Testis (tissue), 2 donors: ENCODE measurements at regions not wholly inside any gene's neighbourhood (a gene's known extent, or its start where the extent isn't known, plus 50 kb on each side); places are given as distances from the start of the nearest gene placed in this dataset.

Source experiments
- DNase-seq: peaks from one replicate; pipeline ENCODE4 v3.0.0-alpha.2; 2019
- H3K27ac ChIP-seq, 2 donors: fragments of 200-600 bp; sonication (generic); one replicate each; pipeline ENCODE4 v1.5.1; 2019
- H3K27me3 ChIP-seq: fragments of 200-600 bp; sonication (generic); one replicate; pipeline ENCODE4 v1.5.1; 2019
- H3K36me3 ChIP-seq: fragments of 200-600 bp; sonication (generic); one replicate; pipeline ENCODE4 v1.5.1; 2017; ENCODE audit warnings: low read depth; ENCODE audit errors: missing control alignments
- H3K4me1 ChIP-seq: fragments of 200-600 bp; sonication (generic); one replicate; pipeline ENCODE4 v1.5.1; 2019
- H3K4me3 ChIP-seq, 2 donors: fragments of 200-600 bp; sonication (generic); one replicate each; pipeline ENCODE4 v1.5.1; 2017 to 2019
- H3K9me3 ChIP-seq: fragments of 200-600 bp; sonication (generic); one replicate; pipeline ENCODE4 v1.5.1; 2017
- POLR2A ChIP-seq: fragments of 450-650 bp; IDR thresholded peaks from one replicate; pipeline ENCODE4 v1.6.1; 2017; ENCODE audit warnings: antibody characterized with exemption, mild to moderate bottlenecking, moderate library complexity
- WGBS, 2 donors: methylation state at CpG; one replicate each; pipeline ENCODE4 v1.1.5; 2018; 5-methylcytosine and 5-hydroxymethylcytosine counted together
- intact Hi-C: fragments of 100-400 bp; cut with DNase I; formaldehyde crosslinking; loops from one replicate; pipeline ENCODE4 v1.15.1; 2023; ENCODE audit warnings: low total_unique reads
- TF ChIP-seq, protein P1 (sequence below), 3 experiments: fragments of 450-650 bp in 2 of 3; fragments of 200-600 bp in 1 of 3; sonication (generic) in 1 of 3; IDR thresholded peaks; one replicate each; pipeline ENCODE4 v1.5.1; 2016 to 2019; ENCODE audit warnings: antibody characterized with exemption in 3 of 3, mild to moderate bottlenecking in 2 of 3, moderate library complexity in 1 of 3

DNA sequence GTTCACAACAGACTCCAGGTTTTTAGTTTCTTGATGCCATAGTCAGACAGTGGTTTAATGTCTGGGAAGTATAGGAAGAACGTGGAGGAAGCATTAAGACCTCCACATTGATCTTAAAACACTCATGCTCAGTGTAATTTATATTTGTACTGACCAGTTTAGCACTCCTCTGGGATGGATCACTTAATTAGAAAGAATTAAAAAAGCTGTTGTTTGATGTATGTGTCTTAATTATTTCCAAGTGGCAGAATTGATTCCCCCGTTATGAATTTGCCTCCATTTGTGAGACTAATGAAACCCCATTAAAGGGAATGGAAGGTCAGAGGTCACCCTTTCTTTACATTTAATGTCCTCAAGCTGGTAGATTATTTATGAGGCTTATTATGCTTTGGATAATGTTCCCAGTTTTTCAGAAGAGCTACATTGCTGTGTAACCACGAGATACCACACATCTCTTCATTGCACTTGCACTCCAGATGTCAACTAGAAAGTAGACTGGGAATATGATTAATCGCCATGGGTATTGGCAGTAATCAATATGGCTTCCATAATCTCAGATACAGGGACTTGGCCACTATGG, 270.0 kb upstream of the JAG1 start:
- intact Hi-C loops, result no loop called here
- WGBS, 2 donors, result 72 to 81% methylated on average over 4 of the region's 4 CpGs
- no peaks in the 10 kb centered on the region for H3K27me3 ChIP-seq

DNA sequence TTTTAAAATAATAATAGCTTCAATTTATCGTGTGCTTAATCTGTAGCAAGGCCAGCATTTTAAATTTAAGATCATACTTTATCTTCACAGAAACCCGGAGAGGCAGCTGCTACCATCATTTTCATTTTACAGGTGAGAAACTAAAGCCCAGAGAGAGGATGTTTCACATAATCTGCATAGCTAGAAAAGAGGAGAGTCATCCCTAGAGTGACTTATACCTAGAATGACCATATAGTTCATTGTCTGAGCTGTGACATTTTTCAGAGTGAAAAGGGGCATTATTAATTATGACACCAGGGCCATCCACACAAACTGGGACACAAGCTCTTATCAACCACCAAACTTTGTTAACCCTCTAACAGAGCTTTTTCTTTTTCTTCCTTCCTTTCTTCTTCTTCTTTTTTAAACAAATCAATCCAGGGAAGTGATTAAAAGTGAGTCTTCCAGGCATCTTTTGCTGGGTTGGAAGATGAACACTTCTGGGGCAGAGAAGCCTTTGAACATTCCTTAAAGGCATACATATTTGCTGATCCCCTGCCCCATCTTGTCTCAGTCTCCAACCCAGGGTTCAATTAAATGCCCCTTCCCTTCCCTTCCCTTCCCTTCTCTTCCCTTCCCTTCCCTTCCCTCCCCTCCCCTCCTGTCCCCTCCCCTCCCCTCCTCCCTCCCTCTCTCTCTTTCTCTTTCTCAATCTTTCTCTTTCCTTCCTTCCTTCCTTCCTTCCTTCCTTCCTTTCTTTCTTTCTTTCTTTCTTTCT, 272.5 kb upstream of the JAG1 start:
- 40 to 47% methylated on average over 2 of the region's 2 CpGs for WGBS, 2 donors
- no peaks in the 10 kb centered on the region for H3K4me1 ChIP-seq
- intact Hi-C loops, result no loop called here
- no peak for DNase-seq
- H3K9me3 ChIP-seq, result no peaks in the 10 kb centered on the region
- H3K27ac ChIP-seq, result no peak overlapping the region
- H3K36me3 ChIP-seq, result no peaks in the 10 kb centered on the region
- no peaks in the 10 kb centered on the region for H3K27me3 ChIP-seq
- no peak overlapping the region for H3K4me3 ChIP-seq
- no peak for TF ChIP-seq POLR2A
- TF ChIP-seq, protein P1, sequence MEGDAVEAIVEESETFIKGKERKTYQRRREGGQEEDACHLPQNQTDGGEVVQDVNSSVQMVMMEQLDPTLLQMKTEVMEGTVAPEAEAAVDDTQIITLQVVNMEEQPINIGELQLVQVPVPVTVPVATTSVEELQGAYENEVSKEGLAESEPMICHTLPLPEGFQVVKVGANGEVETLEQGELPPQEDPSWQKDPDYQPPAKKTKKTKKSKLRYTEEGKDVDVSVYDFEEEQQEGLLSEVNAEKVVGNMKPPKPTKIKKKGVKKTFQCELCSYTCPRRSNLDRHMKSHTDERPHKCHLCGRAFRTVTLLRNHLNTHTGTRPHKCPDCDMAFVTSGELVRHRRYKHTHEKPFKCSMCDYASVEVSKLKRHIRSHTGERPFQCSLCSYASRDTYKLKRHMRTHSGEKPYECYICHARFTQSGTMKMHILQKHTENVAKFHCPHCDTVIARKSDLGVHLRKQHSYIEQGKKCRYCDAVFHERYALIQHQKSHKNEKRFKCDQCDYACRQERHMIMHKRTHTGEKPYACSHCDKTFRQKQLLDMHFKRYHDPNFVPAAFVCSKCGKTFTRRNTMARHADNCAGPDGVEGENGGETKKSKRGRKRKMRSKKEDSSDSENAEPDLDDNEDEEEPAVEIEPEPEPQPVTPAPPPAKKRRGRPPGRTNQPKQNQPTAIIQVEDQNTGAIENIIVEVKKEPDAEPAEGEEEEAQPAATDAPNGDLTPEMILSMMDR (IDR thresholded peaks at IDR 0.05), result no peak

More for the DNA sequence above, 270.0 kb upstream of the JAG1 start:
- H3K4me1 ChIP-seq, result no peaks in the 10 kb centered on the region
- no peak overlapping the region for H3K4me3 ChIP-seq
- H3K36me3 ChIP-seq, result no peaks in the 10 kb centered on the region
- no peaks in the 10 kb centered on the region for H3K9me3 ChIP-seq
- TF ChIP-seq, protein P1 (IDR thresholded peaks at IDR 0.05), result no peak
- TF ChIP-seq POLR2A, result no peak
- no peak for DNase-seq
- no peak overlapping the region for H3K27ac ChIP-seq

- no peak overlapping the region for H3K27ac ChIP-seq
- H3K36me3 ChIP-seq, result no peaks in the 10 kb centered on the region
- no peaks in the 10 kb centered on the region for H3K4me1 ChIP-seq
- no peak overlapping the region for H3K4me3 ChIP-seq
- H3K27me3 ChIP-seq, result no peaks in the 10 kb centered on the region
- H3K9me3 ChIP-seq, result no peaks in the 10 kb centered on the region
- TF ChIP-seq, protein P1 (IDR thresholded peaks at IDR 0.05), result no peak
- no peak for TF ChIP-seq POLR2A
- intact Hi-C loops, result no loop called here
- no peak for DNase-seq
Measured at GRCh38 chr20:10947726-10948125, 273.9 kb upstream of the JAG1 start.

- no peaks in the 10 kb centered on the region for H3K27me3 ChIP-seq
- H3K36me3 ChIP-seq, result no peaks in the 10 kb centered on the region
- TF ChIP-seq, protein P1 (IDR thresholded peaks at IDR 0.05), result no peak
- TF ChIP-seq POLR2A, result no peak
- no peak overlapping the region for H3K4me3 ChIP-seq
- H3K27ac ChIP-seq, result no peak overlapping the region
- DNase-seq, result no peak
- intact Hi-C loops, result no loop called here
- no peaks in the 10 kb centered on the region for H3K4me1 ChIP-seq
- 98% methylated on average over 5 of the region's 5 CpGs for WGBS, 2 donors
- no peaks in the 10 kb centered on the region for H3K9me3 ChIP-seq
Measured at GRCh38 chr20:10949930-10950783, 276.4 kb upstream of the JAG1 start.
